ENCODE measurements at regions not wholly inside any gene's neighbourhood (a gene's known extent, or its start where the extent isn't known, plus 50 kb on each side); places are given as distances from the start of the nearest gene placed in this dataset.

GRCh38 chr1:208603721-208604120 lies 359.5 kb upstream of the PLXNA2 start:
- no peak for TF ChIP-seq TAF1 (IDR thresholded peaks at IDR 0.05; ENCODE audit: borderline replicate concordance, insufficient read depth, low read length)
- TF ChIP-seq SIN3A (IDR thresholded peaks at IDR 0.05; ENCODE audit: borderline replicate concordance, insufficient read depth, low read length): no peak
- no peak for TF ChIP-seq POLR2AphosphoS5 (IDR thresholded peaks at IDR 0.05; ENCODE audit: low read depth, low read length)

Data from PFSK-1 (cell line).